ENCODE measurements at regions not wholly inside any gene's neighbourhood (a gene's known extent, or its start where the extent isn't known, plus 50 kb on each side); places are given as distances from the start of the nearest gene placed in this dataset.

DNA sequence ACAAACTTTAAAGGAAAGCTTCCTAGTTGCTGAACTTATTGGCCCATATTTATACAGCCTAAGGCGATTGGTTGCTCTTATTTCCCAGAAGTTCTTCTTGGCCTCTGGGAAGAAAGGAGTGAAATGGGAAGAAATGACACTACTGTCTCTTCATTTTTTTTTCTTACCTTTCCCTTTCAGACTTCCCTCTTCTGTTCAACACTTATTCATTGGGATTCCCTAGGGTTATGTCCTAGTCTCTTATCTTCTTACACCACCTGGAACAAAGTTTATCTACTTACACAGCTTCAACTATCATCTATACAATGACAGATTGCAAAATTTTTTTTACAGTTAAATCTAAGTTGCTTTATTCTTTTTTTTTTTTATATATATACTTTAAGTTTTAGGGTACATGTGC, 68.0 kb downstream of the SNX12 start:
- DNase-seq: no peak

DNA sequence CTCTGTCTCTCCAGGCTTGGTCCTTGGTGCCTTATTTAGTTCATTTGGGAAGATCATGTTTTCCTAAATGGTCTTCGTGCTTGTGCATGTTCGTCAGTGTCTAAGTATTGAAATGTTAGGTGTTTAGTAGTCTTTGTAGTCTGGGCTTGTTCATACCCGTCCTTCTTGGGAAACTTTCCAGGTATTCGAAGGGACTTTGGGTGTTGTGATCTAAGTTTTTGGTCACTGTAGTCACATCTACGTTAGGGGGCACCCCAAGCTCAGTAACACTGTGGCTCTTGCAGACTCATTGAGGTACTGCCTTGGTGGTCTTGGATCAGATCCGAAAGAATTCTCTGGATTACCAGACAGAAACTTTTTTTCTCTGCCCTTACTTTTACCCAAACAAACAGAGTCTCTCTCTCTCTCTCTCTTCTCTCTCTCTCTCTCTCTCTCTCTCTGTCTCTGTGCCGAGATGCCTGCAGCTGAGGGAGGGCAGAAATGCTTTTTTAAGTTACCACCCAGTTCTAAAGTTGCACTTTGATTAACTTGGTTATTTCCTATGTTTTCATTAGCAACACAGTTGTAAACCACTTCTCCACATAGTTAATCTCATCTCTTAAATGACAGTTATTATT, 67.6 kb upstream of the SLC7A3 start:
- DNase-seq: peak in 1 of 2 experiments; percentile 5

DNA sequence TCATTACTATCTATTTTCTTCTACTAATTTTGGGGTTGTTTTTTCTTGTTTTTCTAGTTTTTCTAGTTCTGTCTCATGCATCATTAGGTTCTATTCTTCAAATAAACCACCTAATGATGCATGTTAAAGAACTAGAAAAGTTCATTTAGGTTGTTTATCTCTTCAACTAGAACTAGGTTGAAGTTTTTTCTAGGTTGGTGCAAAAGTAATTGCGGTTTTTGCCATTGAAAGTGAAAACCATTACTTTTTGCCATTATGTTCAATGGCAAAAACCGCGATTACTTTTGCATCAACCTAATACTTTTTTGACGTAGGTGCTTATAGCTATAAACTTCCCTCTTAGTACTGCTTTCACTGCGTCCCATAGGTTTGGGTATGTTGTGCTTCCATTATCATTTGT, 64.4 kb upstream of the SLC7A3 start:
- DNase-seq: no peak

DNA sequence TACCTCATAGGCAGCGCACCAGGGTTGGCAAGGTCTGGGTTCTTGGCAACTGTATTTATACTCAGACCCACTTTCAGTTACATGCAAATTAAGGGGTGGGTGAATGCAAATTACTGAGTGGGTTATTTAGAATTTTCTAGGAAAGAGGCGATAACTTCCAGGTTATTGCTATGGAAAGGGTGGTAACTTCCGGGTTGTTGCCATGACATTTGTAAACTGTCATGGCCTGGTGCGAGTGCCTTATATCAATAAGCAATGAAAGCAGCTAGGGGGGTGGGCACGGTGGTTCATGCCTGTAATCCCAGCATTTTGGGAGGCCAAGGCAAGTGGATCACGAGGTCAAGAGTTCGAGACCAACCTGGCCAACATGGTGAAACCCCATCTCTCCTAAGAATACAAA, 57.5 kb upstream of the SLC7A3 start:
- DNase-seq: no peak

Measured in AML-193 (cell line).